GM21423 (cell line): ENCODE measurements at regions not wholly inside any gene's neighbourhood (a gene's known extent, or its start where the extent isn't known, plus 50 kb on each side); places are given as distances from the start of the nearest gene placed in this dataset.

ENCODE experiments used
- ATAC-seq: cut with Tn5 transposase; IDR thresholded peaks from one replicate; pipeline ENCODE4 v1.9.1; 2021; ENCODE audit warnings: mild to moderate bottlenecking, moderate library complexity; ENCODE audit not compliant: unreplicated experiment

GRCh38 chr5:114010362-114010761, 351.5 kb upstream of the KCNN2 start:
- no peak for ATAC-seq

- ATAC-seq: no peak
Measured at GRCh38 chr5:114018186-114018585, 343.7 kb upstream of the KCNN2 start.

DNA sequence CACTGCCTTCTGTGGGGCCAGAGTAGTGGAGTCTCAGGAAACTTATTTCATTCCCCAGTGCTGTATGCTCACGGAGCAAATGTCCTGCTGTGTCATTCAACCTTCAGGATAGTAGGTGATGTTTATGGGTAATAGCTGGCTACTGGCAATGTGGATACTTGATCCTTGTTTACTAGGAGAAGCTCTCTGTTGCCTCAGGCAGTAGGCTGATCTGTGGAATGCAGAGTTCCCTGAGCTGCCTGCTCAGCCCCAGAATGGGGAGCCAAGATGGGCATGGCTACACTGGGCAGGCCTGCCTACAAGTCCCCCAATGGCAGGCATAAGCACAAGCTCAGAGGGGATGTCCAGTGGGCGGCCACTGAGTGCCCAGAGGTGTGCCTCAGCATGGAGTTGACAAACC, 323.1 kb upstream of the KCNN2 start:
- ATAC-seq: no peak

GRCh38 chr5:114050087-114050486, 311.8 kb upstream of the KCNN2 start:
- no peak for ATAC-seq

DNA sequence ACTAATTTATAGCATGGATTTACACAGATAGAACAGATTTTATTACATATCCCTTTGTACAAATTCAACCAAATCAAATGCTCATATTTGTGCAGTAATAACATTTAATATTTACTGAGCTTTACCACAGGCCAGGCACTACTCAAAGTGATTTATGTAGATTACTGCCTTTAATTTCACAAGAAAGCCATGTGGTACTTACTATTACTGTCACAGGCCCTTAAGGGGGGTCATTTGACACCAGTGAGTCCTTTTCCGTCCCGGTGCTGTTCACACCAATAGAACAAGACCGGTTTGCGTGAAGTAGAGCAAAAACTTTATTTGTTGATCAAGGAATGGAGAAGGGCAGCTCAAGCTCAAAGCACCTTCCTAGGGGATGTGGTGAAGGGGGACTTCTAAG, 308.5 kb upstream of the KCNN2 start:
- ATAC-seq: no peak

DNA sequence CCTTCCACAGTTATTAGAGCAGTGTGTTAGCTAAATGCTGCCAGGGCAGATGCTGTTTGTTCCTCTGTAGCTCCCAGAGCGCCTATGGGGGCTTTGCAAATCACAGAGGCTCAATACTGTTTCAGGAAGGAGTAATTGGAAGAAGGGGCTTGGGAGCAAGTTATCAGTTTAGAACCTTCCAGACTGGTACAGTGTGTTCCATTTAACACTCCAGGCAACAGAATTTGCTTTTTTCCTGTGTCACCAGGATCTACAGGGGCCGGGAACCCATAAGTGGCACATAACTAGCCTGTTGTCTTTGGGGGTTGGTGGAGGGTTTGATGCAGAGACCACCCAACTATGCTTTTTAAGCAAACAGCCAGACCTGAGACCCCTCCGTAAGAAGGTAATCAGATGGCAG, 307.3 kb upstream of the KCNN2 start:
- ATAC-seq: no peak

GRCh38 chr5:114055318-114056184, 306.3 kb upstream of the KCNN2 start:
- no peak for ATAC-seq

GRCh38 chr5:114056185-114056538, 305.7 kb upstream of the KCNN2 start:
- no peak for ATAC-seq

DNA sequence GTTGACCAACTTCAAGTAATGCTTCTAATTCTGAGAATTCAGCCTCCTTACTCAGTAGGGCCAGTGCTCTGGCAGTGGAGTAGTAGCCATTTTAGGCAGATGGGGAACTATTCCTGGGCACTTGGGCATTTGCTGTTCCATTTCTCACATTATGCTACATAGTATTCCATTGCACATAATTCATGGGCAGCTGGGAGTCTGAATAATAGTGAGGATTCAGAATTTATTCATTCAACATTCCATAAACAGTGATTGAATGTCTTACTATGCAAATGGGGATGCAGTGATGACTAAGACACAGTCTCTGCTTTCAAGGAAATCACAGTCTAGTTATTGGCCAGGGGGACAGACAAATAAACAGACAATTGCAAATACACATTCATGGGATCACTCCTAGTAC, 301.0 kb upstream of the KCNN2 start:
- ATAC-seq: no peak

GRCh38 chr5:114062932-114063867, 298.7 kb upstream of the KCNN2 start:
- no peak for ATAC-seq

DNA sequence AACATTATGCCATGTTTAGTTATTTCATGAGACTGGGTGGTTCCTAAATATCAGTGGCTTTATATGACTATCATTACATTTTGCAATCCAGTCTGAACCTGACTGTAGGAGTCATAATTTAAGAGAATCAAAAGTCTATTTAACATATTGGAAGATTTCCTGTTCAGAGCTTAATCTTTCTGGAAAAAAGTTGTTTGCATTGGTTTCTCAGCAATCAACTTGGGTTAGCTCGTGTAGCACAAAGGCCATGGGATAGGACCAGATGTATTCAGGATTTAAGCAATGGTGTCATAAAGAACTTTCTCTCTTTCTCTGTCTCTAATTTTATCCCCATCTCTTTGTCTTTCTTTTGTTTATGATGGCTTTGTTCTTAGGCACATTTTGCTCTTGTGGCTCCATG, 296.0 kb upstream of the KCNN2 start:
- ATAC-seq: no peak

GRCh38 chr5:114070093-114070722, 291.7 kb upstream of the KCNN2 start:
- ATAC-seq: no peak

DNA sequence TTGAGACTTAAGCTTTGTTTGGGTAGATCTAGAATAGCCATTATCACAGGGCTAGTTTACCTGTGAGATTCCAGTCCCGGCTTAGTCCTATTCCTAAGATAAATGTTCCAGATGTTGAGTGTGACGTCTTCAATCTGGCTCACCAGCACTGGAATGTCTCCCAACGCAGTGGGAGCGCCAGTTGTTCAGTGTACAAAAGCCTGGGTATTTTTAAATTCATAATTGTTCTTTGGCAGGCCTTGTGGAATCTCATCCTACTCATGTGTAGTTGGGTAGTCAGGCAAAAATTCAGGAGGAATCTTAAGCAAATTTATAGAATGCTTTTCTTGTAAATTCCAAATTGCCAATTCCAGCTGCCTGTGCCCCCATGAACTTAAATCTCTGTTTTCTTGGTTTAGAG, 272.6 kb upstream of the KCNN2 start:
- no peak for ATAC-seq

DNA sequence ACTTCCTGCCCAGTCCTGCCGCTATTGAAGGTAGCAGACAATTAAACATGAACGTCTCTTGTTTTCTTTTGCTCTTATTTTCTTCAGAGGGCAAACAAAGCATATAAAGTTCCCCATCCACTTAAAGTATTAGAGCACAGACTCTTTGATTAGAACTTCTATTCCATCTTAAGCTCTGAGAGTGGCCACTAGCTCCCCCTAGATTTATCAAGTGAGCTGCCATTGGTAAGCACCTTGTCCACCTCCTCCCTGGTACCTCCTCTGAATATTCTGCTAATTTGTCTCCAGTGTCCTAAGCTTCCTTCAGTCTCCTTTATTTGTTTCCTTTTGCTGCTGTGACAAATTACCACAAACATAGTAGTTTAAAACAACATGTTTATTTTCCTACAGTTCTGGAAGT, 264.3 kb upstream of the KCNN2 start:
- ATAC-seq: no peak

DNA sequence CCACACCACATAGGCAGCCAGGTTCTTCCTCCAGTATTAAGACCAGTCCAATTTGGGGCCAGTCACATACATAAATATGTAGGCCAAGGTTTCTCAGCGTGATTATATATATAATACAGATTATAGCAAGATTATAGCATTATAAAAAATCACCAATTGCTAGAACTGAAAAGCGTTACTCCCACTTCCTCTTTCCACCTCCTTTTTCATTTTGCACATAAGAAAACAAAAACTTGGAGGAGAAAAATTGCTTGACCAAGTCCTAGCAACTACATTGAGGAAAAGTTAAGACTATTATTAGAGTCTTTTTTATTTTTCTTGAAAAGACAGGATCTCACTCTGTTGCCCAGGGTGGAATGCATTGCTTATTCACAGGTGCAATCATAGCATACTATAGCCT, 262.7 kb upstream of the KCNN2 start:
- ATAC-seq: no peak

DNA sequence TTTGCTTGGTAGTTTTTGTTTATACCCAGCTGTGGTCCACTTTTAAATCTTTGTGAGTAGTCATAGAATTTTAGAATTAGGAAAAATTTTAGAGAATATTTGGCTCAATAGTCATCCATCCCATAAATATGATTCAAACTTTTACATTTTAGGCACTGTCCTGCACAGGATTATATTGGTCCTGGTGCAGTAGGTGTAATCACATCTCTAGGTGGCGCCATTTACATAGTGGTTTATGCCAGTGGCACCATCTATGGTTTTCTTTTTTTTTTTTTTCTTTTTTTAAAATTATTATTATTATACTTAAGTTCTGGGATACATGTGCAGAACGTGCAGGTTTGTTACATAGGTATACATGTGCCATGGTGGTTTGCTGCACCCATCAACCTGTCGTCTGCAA, 260.7 kb upstream of the KCNN2 start:
- no peak for ATAC-seq

GRCh38 chr5:114113604-114114003, 248.3 kb upstream of the KCNN2 start:
- ATAC-seq: no peak

GRCh38 chr5:114116981-114117380, 244.9 kb upstream of the KCNN2 start:
- ATAC-seq: no peak

- ATAC-seq: no peak
Measured at GRCh38 chr5:114118511-114118910, 243.4 kb upstream of the KCNN2 start.

DNA sequence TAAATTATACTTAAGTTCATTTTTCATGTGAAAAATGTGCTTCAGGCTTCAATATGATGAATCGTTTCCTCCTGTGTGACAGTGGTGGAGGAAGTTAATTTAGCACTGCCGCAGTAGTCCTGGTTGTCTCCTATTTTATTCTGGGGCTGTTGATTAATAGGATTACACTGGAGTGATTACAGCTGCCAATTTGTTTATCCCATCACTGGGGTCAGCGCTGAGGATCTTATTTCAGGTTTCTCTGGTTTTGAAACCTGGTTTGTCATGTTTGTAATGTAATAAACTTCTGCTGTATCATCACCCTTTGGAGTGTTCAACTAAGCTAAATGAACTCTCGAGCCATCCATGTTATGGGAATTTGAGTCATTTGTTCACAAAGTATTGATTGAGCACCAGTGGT, 241.7 kb upstream of the KCNN2 start:
- no peak for ATAC-seq

GRCh38 chr5:114122852-114123251, 239.0 kb upstream of the KCNN2 start:
- no peak for ATAC-seq

- ATAC-seq: no peak
Measured at GRCh38 chr5:114123654-114124053, 238.2 kb upstream of the KCNN2 start.
